Right lobe of liver (tissue), 6 donors: ENCODE measurements at regions not wholly inside any gene's neighbourhood (a gene's known extent, or its start where the extent isn't known, plus 50 kb on each side); places are given as distances from the start of the nearest gene placed in this dataset.

Experiments used
- ATAC-seq, 4 donors: fragments of 200-7000 bp; cut with Tn5 transposase; one replicate each; pipeline ENCODE4 v1.9.1; 2020; ENCODE audit warnings: mild to moderate bottlenecking in 4 of 4, moderate library complexity in 4 of 4
- DNase-seq, 3 donors: peaks; one replicate each; pipeline ENCODE4 v3.0.0-alpha.2; 2020
- H3K27ac ChIP-seq, 3 donors: fragments of 200-600 bp; one replicate each; pipeline ENCODE4 v1.8.0; 2022
- H3K27me3 ChIP-seq, 2 donors: fragments of 200-600 bp; one replicate each; pipeline ENCODE4 v1.8.0; 2022
- H3K36me3 ChIP-seq, 4 donors: fragments of 200-600 bp; sonication (generic) in 1 of 4; one replicate each; pipeline versions ENCODE4 v1.5.1 to v1.8.0; 2017 to 2022; ENCODE audit warnings: control low read depth in 1 of 4
- H3K4me1 ChIP-seq, 4 donors: fragments of 200-600 bp; sonication (generic) in 1 of 4; one replicate each; pipeline versions ENCODE4 v1.5.1 to v1.8.0; 2017 to 2022; ENCODE audit warnings: control low read depth in 1 of 4
- H3K4me3 ChIP-seq, 3 donors: fragments of 200-600 bp; one replicate each; pipeline ENCODE4 v1.8.0; 2022
- H3K9me3 ChIP-seq, 4 donors: fragments of 200-600 bp; sonication (generic) in 1 of 4; one replicate each; pipeline versions ENCODE4 v1.5.1 to v1.8.0; 2017 to 2022; ENCODE audit warnings: control low read depth in 1 of 4
- POLR2A ChIP-seq: fragments of 450-650 bp; IDR thresholded peaks from one replicate; pipeline ENCODE4 v1.6.1; 2017; ENCODE audit warnings: antibody characterized with exemption, mild to moderate bottlenecking
- WGBS: methylation state at CpG from one replicate; pipeline ENCODE4 v1.1.6; 2018; ENCODE audit warnings: low coverage, low lambda C conversion rate; ENCODE audit not compliant: insufficient coverage; ENCODE audit errors: missing lambda C conversion rate; 5-methylcytosine and 5-hydroxymethylcytosine counted together
- intact Hi-C, 2 donors: fragments of 100-400 bp; cut with DNase I; formaldehyde crosslinking; loops; one replicate each; pipeline versions ENCODE4 v1.11.2 to v1.14.1; 2022
- TF ChIP-seq, protein P1 (sequence below), 4 donors: fragments of 200-600 bp in 3 of 4; fragments of 450-650 bp in 1 of 4; IDR thresholded peaks; one replicate each; pipeline versions ENCODE4 v1.5.1 to v1.8.0; 2016 to 2022; ENCODE audit warnings: antibody characterized with exemption in 4 of 4, mild to moderate bottlenecking in 2 of 4
- donor health status: DM: no; HTN: yes; CAD: no.
- donor health status: DM: no; HTN: no; CAD: no.
- donor health status: DM: no; HTN: no; CAD: no.
- donor health status: DM: no; HTN: yes; CAD: no.
- donor health status: DM: no; HTN: yes; CAD: no.

GRCh38 chr20:39299783-39300182 is 337.6 kb downstream of the DHX35 start:
- WGBS = 43% methylated on average over 2 of the region's 2 CpGs

GRCh38 chr20:39298571-39299506 is 336.7 kb downstream of the DHX35 start:
- Histone ChIP-seq H3K27me3 (no peaks in the 10 kb centered on the region), H3K27ac (no peak overlapping the region), H3K36me3 (no peaks in the 10 kb centered on the region), H3K9me3 (no peaks in the 10 kb centered on the region), H3K4me1 (no peaks in the 10 kb centered on the region), H3K4me3 (no peak overlapping the region)
- ATAC-seq (peak in 1 of 4 donors; percentile 25), DNase-seq (no peak)
- intact Hi-C loops = no loop called here
- WGBS = 43% methylated on average over 8 of the region's 12 CpGs
- TF ChIP-seq, protein P1, sequence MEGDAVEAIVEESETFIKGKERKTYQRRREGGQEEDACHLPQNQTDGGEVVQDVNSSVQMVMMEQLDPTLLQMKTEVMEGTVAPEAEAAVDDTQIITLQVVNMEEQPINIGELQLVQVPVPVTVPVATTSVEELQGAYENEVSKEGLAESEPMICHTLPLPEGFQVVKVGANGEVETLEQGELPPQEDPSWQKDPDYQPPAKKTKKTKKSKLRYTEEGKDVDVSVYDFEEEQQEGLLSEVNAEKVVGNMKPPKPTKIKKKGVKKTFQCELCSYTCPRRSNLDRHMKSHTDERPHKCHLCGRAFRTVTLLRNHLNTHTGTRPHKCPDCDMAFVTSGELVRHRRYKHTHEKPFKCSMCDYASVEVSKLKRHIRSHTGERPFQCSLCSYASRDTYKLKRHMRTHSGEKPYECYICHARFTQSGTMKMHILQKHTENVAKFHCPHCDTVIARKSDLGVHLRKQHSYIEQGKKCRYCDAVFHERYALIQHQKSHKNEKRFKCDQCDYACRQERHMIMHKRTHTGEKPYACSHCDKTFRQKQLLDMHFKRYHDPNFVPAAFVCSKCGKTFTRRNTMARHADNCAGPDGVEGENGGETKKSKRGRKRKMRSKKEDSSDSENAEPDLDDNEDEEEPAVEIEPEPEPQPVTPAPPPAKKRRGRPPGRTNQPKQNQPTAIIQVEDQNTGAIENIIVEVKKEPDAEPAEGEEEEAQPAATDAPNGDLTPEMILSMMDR (IDR thresholded peaks at IDR 0.05) = no peak
- TF ChIP-seq POLR2A = no peak

More at GRCh38 chr20:39299783-39300182, 337.6 kb downstream of the DHX35 start:
- ATAC-seq (no peak), DNase-seq (no peak)
- Histone ChIP-seq H3K4me3 (no peak overlapping the region), H3K27me3 (no peaks in the 10 kb centered on the region), H3K4me1 (no peaks in the 10 kb centered on the region), H3K27ac (no peak overlapping the region), H3K36me3 (no peaks in the 10 kb centered on the region), H3K9me3 (no peaks in the 10 kb centered on the region)
- intact Hi-C loops = no loop called here
- TF ChIP-seq, protein P1 (IDR thresholded peaks at IDR 0.05) = no peak
- TF ChIP-seq POLR2A = no peak

GRCh38 chr20:39298121-39298520 is 336.0 kb downstream of the DHX35 start:
- Histone ChIP-seq H3K27me3 (no peaks in the 10 kb centered on the region), H3K4me1 (no peaks in the 10 kb centered on the region), H3K9me3 (no peaks in the 10 kb centered on the region), H3K27ac (no peak overlapping the region), H3K4me3 (no peak overlapping the region), H3K36me3 (no peaks in the 10 kb centered on the region)
- TF ChIP-seq, protein P1 (IDR thresholded peaks at IDR 0.05) = no peak
- no peak for TF ChIP-seq POLR2A
- ATAC-seq (no peak), DNase-seq (no peak)
- intact Hi-C loops = no loop called here
- WGBS = 75% methylated on average over 7 of the region's 14 CpGs

GRCh38 chr20:39295301-39295700 is 333.2 kb downstream of the DHX35 start:
- 32% methylated on average over 4 of the region's 4 CpGs for WGBS
- Histone ChIP-seq H3K9me3 (no peaks in the 10 kb centered on the region), H3K27me3 (no peaks in the 10 kb centered on the region), H3K4me3 (no peak overlapping the region), H3K27ac (no peak overlapping the region), H3K36me3 (no peaks in the 10 kb centered on the region), H3K4me1 (no peaks in the 10 kb centered on the region)
- DNase-seq (no peak), ATAC-seq (no peak)
- TF ChIP-seq, protein P1 (IDR thresholded peaks at IDR 0.05) = no peak
- TF ChIP-seq POLR2A = no peak
- intact Hi-C loops = no loop called here
